Osteoblast (primary cell): ENCODE measurements at regions not wholly inside any gene's neighbourhood (a gene's known extent, or its start where the extent isn't known, plus 50 kb on each side); places are given as distances from the start of the nearest gene placed in this dataset.

Experiments used
- DNase-seq: peaks from one replicate; pipeline ENCODE4 v3.0.0; 2011; ENCODE audit warnings: low spot score, mixed read lengths; ENCODE audit not compliant: insufficient read length; ENCODE audit errors: missing footprints
- H2AFZ ChIP-seq: 2 replicates; pipeline ENCODE4 v1.6.0; 2011; ENCODE audit warnings: mild to moderate bottlenecking, low read length
- H3K27ac ChIP-seq: 2 replicates; pipeline ENCODE4 v1.5.1; 2011; ENCODE audit warnings: mild to moderate bottlenecking, low read depth, low read length, moderate library complexity
- H3K27me3 ChIP-seq: 2 replicates; pipeline ENCODE4 v1.6.0; 2012; ENCODE audit warnings: mild to moderate bottlenecking, control low read depth, inconsistent platforms, low read length, moderate library complexity; ENCODE audit not compliant: insufficient read depth
- H3K36me3 ChIP-seq: 2 replicates; pipeline ENCODE4 v1.5.1; 2011; ENCODE audit warnings: mild to moderate bottlenecking, low read length, control low read depth, moderate library complexity; ENCODE audit not compliant: insufficient read depth
- H3K4me1 ChIP-seq: 2 replicates; pipeline ENCODE4 v1.5.1; 2011; ENCODE audit warnings: mild to moderate bottlenecking, low read length, control low read depth, moderate library complexity; ENCODE audit not compliant: insufficient read depth
- H3K4me2 ChIP-seq: 2 replicates; pipeline ENCODE4 v1.6.0; 2011; ENCODE audit warnings: mild to moderate bottlenecking, low read length; ENCODE audit not compliant: insufficient read depth
- H3K4me3 ChIP-seq: fragments of 200-600 bp; sonication (generic); 3 replicates; pipeline ENCODE4 v1.5.1; 2012; ENCODE audit warnings: mild to moderate bottlenecking, low read length, inconsistent platforms; ENCODE audit not compliant: insufficient read depth
- H3K79me2 ChIP-seq: 2 replicates; pipeline ENCODE4 v1.6.0; 2012; ENCODE audit warnings: mild to moderate bottlenecking, low read length, control low read depth, inconsistent platforms; ENCODE audit not compliant: insufficient read depth
- H3K9me3 ChIP-seq: 2 replicates; pipeline ENCODE4 v1.5.1; 2011; ENCODE audit warnings: low read depth, low read length, control low read depth
- H4K20me1 ChIP-seq: 2 replicates; pipeline ENCODE4 v1.6.0; 2012; ENCODE audit warnings: mild to moderate bottlenecking, low read length, control low read depth; ENCODE audit not compliant: insufficient read depth
- TF ChIP-seq, protein P1 (sequence below): IDR thresholded peaks from 2 replicates; pipeline ENCODE4 v1.5.1; 2011; ENCODE audit warnings: mild to moderate bottlenecking, low read depth, low read length, moderate library complexity; ENCODE audit errors: extremely low read depth

DNA sequence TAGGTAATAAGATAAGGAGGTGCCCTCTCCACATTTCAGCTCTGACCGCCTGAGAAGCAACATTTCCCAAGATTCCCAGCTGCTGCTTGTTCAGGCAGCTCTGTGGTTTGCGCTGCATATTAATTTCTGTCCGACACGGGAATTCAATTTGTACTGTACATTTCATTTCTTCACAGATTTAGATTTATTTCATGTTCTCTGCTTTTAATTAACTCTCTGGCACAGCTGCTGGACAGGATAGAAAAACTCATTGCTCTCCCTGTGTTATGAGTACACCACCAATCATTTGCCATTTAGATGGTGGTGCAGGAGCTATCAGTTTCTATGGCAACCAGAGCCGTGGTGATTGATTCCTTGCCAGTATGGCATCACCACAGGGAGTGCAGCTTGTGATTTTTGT, 558.5 kb downstream of the DMRTA1 start:
- TF ChIP-seq, protein P1, sequence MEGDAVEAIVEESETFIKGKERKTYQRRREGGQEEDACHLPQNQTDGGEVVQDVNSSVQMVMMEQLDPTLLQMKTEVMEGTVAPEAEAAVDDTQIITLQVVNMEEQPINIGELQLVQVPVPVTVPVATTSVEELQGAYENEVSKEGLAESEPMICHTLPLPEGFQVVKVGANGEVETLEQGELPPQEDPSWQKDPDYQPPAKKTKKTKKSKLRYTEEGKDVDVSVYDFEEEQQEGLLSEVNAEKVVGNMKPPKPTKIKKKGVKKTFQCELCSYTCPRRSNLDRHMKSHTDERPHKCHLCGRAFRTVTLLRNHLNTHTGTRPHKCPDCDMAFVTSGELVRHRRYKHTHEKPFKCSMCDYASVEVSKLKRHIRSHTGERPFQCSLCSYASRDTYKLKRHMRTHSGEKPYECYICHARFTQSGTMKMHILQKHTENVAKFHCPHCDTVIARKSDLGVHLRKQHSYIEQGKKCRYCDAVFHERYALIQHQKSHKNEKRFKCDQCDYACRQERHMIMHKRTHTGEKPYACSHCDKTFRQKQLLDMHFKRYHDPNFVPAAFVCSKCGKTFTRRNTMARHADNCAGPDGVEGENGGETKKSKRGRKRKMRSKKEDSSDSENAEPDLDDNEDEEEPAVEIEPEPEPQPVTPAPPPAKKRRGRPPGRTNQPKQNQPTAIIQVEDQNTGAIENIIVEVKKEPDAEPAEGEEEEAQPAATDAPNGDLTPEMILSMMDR: no peak
- Histone ChIP-seq H4K20me1 (no peaks in the 10 kb centered on the region), H3K4me3 (peak overlapping the region; percentile 7), H3K4me2 (peak overlapping the region; percentile 20), H3K27me3 (no peaks in the 10 kb centered on the region), H3K27ac (no peak overlapping the region), H3K4me1 (no peaks in the 10 kb centered on the region), H2AFZ (no peak overlapping the region), H3K9me3 (no peaks in the 10 kb centered on the region), H3K79me2 (no peaks in the 10 kb centered on the region), H3K36me3 (no peaks in the 10 kb centered on the region)
- DNase-seq: no peak

DNA sequence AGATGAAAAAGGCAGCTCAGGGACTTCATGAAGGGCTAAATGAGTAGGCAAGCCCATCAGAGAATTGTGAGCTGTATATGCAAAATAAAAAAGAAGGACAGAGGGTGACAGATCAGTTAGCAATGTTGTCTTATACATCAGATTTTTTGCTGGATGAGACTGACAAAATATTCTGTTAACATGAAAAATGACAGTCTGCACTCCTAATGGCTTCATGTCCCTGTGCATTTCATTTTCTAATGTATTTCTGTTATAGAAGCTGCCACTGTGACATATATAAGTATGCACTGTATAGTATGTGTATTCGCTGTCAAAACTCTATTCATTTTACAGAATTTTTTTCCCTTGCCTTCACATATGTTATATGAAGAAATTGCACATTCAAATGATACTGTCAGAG, 559.5 kb downstream of the DMRTA1 start:
- Histone ChIP-seq H3K27me3 (no peaks in the 10 kb centered on the region), H3K9me3 (no peaks in the 10 kb centered on the region), H3K79me2 (no peaks in the 10 kb centered on the region), H3K4me2 (no peak overlapping the region), H4K20me1 (no peaks in the 10 kb centered on the region), H3K27ac (no peak overlapping the region), H2AFZ (no peak overlapping the region), H3K4me1 (no peaks in the 10 kb centered on the region), H3K4me3 (no peak overlapping the region), H3K36me3 (no peaks in the 10 kb centered on the region)
- TF ChIP-seq, protein P1: no peak
- DNase-seq: no peak

DNA sequence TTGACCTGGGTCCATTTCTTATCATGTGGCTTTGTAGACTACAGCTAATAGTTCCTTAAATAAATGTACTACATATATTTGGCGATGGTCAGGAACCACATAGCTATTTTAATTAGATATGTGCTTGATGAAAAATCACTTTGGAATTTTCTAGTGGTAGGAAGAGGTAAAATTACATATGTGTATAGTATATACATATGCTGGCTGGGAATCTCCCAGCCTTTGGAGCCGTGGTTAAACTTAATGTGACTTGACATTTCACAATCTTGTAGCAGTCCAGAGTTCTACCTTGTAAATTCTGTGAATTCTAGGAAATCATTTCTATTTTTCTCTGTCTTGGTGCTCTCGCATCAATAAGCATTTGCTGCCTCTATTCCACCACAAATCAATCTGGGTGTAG, 565.0 kb downstream of the DMRTA1 start:
- Histone ChIP-seq H3K9me3 (no peaks in the 10 kb centered on the region), H3K4me1 (no peaks in the 10 kb centered on the region), H2AFZ (no peak overlapping the region), H3K27ac (no peak overlapping the region), H3K27me3 (no peaks in the 10 kb centered on the region), H3K79me2 (no peaks in the 10 kb centered on the region), H3K4me2 (no peak overlapping the region), H3K4me3 (no peak overlapping the region), H4K20me1 (no peaks in the 10 kb centered on the region), H3K36me3 (no peaks in the 10 kb centered on the region)
- TF ChIP-seq, protein P1: no peak
- no peak for DNase-seq

DNA sequence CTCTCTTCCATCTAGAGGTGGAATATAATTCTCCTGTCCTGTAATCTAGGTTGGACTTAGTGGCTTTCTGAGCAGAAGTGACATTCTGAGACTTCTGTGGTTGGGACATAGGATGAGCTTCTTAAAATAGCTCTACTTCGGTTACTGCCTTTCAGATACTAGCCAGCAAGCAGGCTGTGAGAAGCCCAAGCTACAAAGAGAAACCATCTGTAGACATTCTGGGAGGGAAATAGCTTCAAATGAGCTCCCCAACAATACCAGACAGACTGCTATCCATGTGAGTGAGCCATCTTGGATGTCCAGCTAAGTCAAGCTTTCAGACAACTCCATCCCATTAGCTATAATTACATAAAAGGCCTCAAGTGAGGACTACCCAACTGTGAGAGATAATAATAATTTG, 568.9 kb downstream of the DMRTA1 start:
- Histone ChIP-seq H3K36me3 (no peaks in the 10 kb centered on the region), H3K4me2 (no peak overlapping the region)
- TF ChIP-seq, protein P1: no peak

More for the DNA sequence above, 568.9 kb downstream of the DMRTA1 start:
- Histone ChIP-seq H3K9me3 (no peaks in the 10 kb centered on the region), H3K4me1 (no peaks in the 10 kb centered on the region), H4K20me1 (no peaks in the 10 kb centered on the region), H3K27ac (no peak overlapping the region), H3K4me3 (no peak overlapping the region), H3K79me2 (no peaks in the 10 kb centered on the region), H3K27me3 (no peaks in the 10 kb centered on the region), H2AFZ (no peak overlapping the region)
- no peak for DNase-seq
